Spleen (tissue), 11 donors: ENCODE measurements at regions not wholly inside any gene's neighbourhood (a gene's known extent, or its start where the extent isn't known, plus 50 kb on each side); places are given as distances from the start of the nearest gene placed in this dataset.

Source experiments
- DNase-seq: peaks from one replicate; pipeline ENCODE4 v3.0.0-alpha.2; 2020
- H3K27ac ChIP-seq, 8 donors: fragments of 200-600 bp; sonication (generic) in 7 of 8; 1 replicate in 4 of 8; 2 replicates in 4 of 8; pipeline versions ENCODE4 v1.5.0 to v1.8.0; 2016 to 2021; ENCODE audit warnings: inconsistent platforms in 4 of 8, mild to moderate bottlenecking in 4 of 8, moderate library complexity in 1 of 8
- H3K27me3 ChIP-seq, 7 donors: fragments of 200-600 bp; sonication (generic) in 6 of 7; replicated peaks in 1 of 7; 1 replicate in 4 of 7; 2 replicates in 3 of 7; pipeline versions ENCODE4 v1.5.0 to v1.8.0; 2016 to 2021; ENCODE audit warnings: inconsistent platforms in 3 of 7, mild to moderate bottlenecking in 1 of 7
- H3K36me3 ChIP-seq, 6 donors: fragments of 200-600 bp; sonication (generic) in 5 of 6; 1 replicate in 4 of 6; 2 replicates in 2 of 6; pipeline versions ENCODE4 v1.5.0 to v1.8.0; 2016 to 2021; ENCODE audit warnings: inconsistent platforms in 2 of 6
- H3K4me1 ChIP-seq, 6 donors: fragments of 200-600 bp; sonication (generic) in 5 of 6; 1 replicate in 3 of 6; 2 replicates in 3 of 6; pipeline versions ENCODE4 v1.5.0 to v1.8.0; 2016 to 2021; ENCODE audit warnings: inconsistent platforms in 3 of 6
- H3K4me3 ChIP-seq, 8 donors: fragments of 200-600 bp; sonication (generic) in 7 of 8; 1 replicate in 4 of 8; 2 replicates in 4 of 8; pipeline versions ENCODE4 v1.5.0 to v1.8.0; 2016 to 2021; ENCODE audit warnings: inconsistent platforms in 4 of 8, mild to moderate bottlenecking in 4 of 8, moderate library complexity in 2 of 8
- H3K9me3 ChIP-seq, 8 donors: fragments of 200-600 bp; sonication (generic) in 7 of 8; 1 replicate in 4 of 8; 2 replicates in 4 of 8; pipeline versions ENCODE4 v1.5.0 to v1.8.0; 2016 to 2021; ENCODE audit warnings: inconsistent platforms in 4 of 8
- CTCF ChIP-seq, 11 experiments: fragments of 200-600 bp in 7 of 11; fragments of 450-650 bp in 4 of 11; sonication (generic) in 4 of 11; IDR thresholded peaks in 8 of 11; conservative IDR thresholded peaks in 3 of 11; 1 replicate in 7 of 11; 2 replicates in 4 of 11; pipeline versions ENCODE4 v1.4.0 to v1.8.0; 2016 to 2021; ENCODE audit warnings: antibody characterized with exemption in 11 of 11, inconsistent platforms in 4 of 11, mild to moderate bottlenecking in 1 of 11
- POLR2A ChIP-seq, 3 donors: fragments of 450-650 bp; IDR thresholded peaks; one replicate each; pipeline ENCODE4 v1.5.1; 2017; ENCODE audit warnings: antibody characterized with exemption in 3 of 3, mild to moderate bottlenecking in 1 of 3
- POLR2AphosphoS5 ChIP-seq, 3 donors: sonication (generic); formaldehyde crosslinking; IDR thresholded peaks; one replicate each; pipeline ENCODE4 v1.5.1; 2017; ENCODE audit warnings: antibody characterized with exemption in 3 of 3
- WGBS, 5 donors: extraction: QIAGEN DNeasy Blood & Tissue Kit in 3 of 5; methylation state at CpG; one replicate each; pipeline versions ENCODE4 v1.1.5 to v1.1.7; 2013 to 2018; 5-methylcytosine and 5-hydroxymethylcytosine counted together
- intact Hi-C: fragments of 100-400 bp; cut with DNase I; formaldehyde crosslinking; loops from one replicate; pipeline ENCODE4 v1.15.0; 2023; ENCODE audit warnings: low total_unique reads
- donor health status: healthy with polysubstance abuse.
- donor health status: DM: no; HTN: no; CAD: no; lungs with moderate emphysema.
- donor health status: DM: no; HTN: no; CAD: no.
- donor health status: Bipolar disorder and iron deficiency.
- donor health status: healthy.
- donor health status: DM: no; HTN: no; CAD: no.
- donor health status: DM: yes; HTN: yes; CAD: no.

- no peak for DNase-seq
- TF ChIP-seq POLR2AphosphoS5 (IDR thresholded peaks at IDR 0.05) (peak in 1 of 3 donors; percentile 67), POLR2A (IDR thresholded peaks at IDR 0.05) (no peak), CTCF (IDR thresholded peaks at IDR 0.05 in 8 of 11, conservative IDR thresholded peaks at IDR 0.05 in 3 of 11) (peak in 2 of 11 experiments; percentile 11 to 16)
- H3K36me3 ChIP-seq: peaks cover 0 to 17% (median 0%) of the 10 kb centered on the region in 6 donors
- peak overlapping the region in 1 of 8 donors; percentile 20 for H3K4me3 ChIP-seq
- peaks cover 48 to 92% (median 83%) of the 10 kb centered on the region in 6 donors for H3K4me1 ChIP-seq
- peak overlapping the region; percentile 38 to 86 (median 75) for H3K27ac ChIP-seq
- no peaks in the 10 kb centered on the region for H3K27me3 ChIP-seq
- no peaks in the 10 kb centered on the region for H3K9me3 ChIP-seq
- WGBS, 5 donors: 44 to 50% (median 46%) methylated on average over 2 of the region's 2 CpGs
- intact Hi-C loops: no loop called here
Measured at GRCh38 chr9:110143950-110144545, 63.9 kb downstream of the C9orf152 start.

GRCh38 chr9:110146373-110146772, 61.6 kb downstream of the C9orf152 start:
- WGBS, 5 donors: 48 to 78% (median 57%) methylated on average over 1 of the region's 1 CpG

GRCh38 chr9:110148384-110148783, 59.6 kb downstream of the C9orf152 start:
- DNase-seq: peak; percentile 82
- TF ChIP-seq CTCF (IDR thresholded peaks at IDR 0.05 in 8 of 11, conservative IDR thresholded peaks at IDR 0.05 in 3 of 11) (no peak), POLR2AphosphoS5 (IDR thresholded peaks at IDR 0.05) (peak in 2 of 3 donors; percentile 49 to 67), POLR2A (IDR thresholded peaks at IDR 0.05) (no peak)

More at GRCh38 chr9:110146373-110146772, 61.6 kb downstream of the C9orf152 start:
- Histone ChIP-seq H3K36me3 (peaks cover 0 to 4% (median 0%) of the 10 kb centered on the region in 6 donors), H3K4me1 (peaks cover 52 to 100% (median 92%) of the 10 kb centered on the region in 6 donors), H3K27me3 (no peaks in the 10 kb centered on the region), H3K9me3 (peaks cover 0 to 4% (median 0%) of the 10 kb centered on the region in 8 donors), H3K4me3 (no peak overlapping the region), H3K27ac (peak overlapping the region; percentile 29 to 86 (median 74))
- intact Hi-C loops: no loop called here
- TF ChIP-seq POLR2A (IDR thresholded peaks at IDR 0.05): no peak
- no peak for TF ChIP-seq POLR2AphosphoS5 (IDR thresholded peaks at IDR 0.05)
- TF ChIP-seq CTCF (IDR thresholded peaks at IDR 0.05 in 8 of 11, conservative IDR thresholded peaks at IDR 0.05 in 3 of 11): no peak
- no peak for DNase-seq

GRCh38 chr9:110148891-110149290, 59.1 kb downstream of the C9orf152 start:
- peaks cover 0 to 4% (median 0%) of the 10 kb centered on the region in 8 donors for H3K9me3 ChIP-seq
- H3K4me3 ChIP-seq: peak overlapping the region; percentile 4 to 56 (median 26)
- DNase-seq: no peak
- peaks cover 46 to 100% (median 93%) of the 10 kb centered on the region in 6 donors for H3K4me1 ChIP-seq
- H3K36me3 ChIP-seq: peaks cover 0 to 4% (median 0%) of the 10 kb centered on the region in 6 donors
- WGBS, 5 donors: 28 to 53% (median 37%) methylated on average over 4 of the region's 4 CpGs
- H3K27ac ChIP-seq: peak overlapping the region; percentile 17 to 86 (median 78)
- TF ChIP-seq POLR2AphosphoS5 (IDR thresholded peaks at IDR 0.05) (no peak), CTCF (IDR thresholded peaks at IDR 0.05 in 8 of 11, conservative IDR thresholded peaks at IDR 0.05 in 3 of 11) (no peak), POLR2A (IDR thresholded peaks at IDR 0.05) (no peak)
- H3K27me3 ChIP-seq: no peaks in the 10 kb centered on the region
- intact Hi-C loops: no loop called here

More at GRCh38 chr9:110148384-110148783, 59.6 kb downstream of the C9orf152 start:
- Histone ChIP-seq H3K27me3 (no peaks in the 10 kb centered on the region), H3K27ac (peak overlapping the region; percentile 17 to 86 (median 78)), H3K9me3 (peaks cover 0 to 4% (median 0%) of the 10 kb centered on the region in 8 donors), H3K4me3 (peak overlapping the region in 7 of 8 donors; percentile 23 to 56 (median 28)), H3K36me3 (peaks cover 0 to 4% (median 0%) of the 10 kb centered on the region in 6 donors), H3K4me1 (peaks cover 49 to 100% (median 93%) of the 10 kb centered on the region in 6 donors)
- WGBS, 5 donors: 7 to 16% (median 9%) methylated on average over 7 of the region's 7 CpGs
- intact Hi-C loops: no loop called here
